OCI-LY7 (cell line): ENCODE measurements at regions not wholly inside any gene's neighbourhood (a gene's known extent, or its start where the extent isn't known, plus 50 kb on each side); places are given as distances from the start of the nearest gene placed in this dataset.

ENCODE experiments used
- BruUV-seq: library from RNA; stranded (reverse); fragments of 400-500 nt; replicated peaks from 2 replicates; lab custom pipeline; 2021; lab: Mats Ljungman, UMichigan
- CTCF ChIA-PET: fragments of 300-600 bp; sonication (Branson Sonifier 250); formaldehyde crosslinking; loops from one replicate; lab custom pipeline; 2022; ENCODE audit warnings: antibody characterized with exemption; ENCODE audit not compliant: unreplicated experiment; lab: Charles Lee
- POLR2A ChIA-PET: fragments of 300-600 bp; sonication (Branson Sonifier 250); formaldehyde crosslinking; loops from one replicate; lab custom pipeline; 2022; ENCODE audit warnings: antibody characterized with exemption; lab: Charles Lee
- DNase-seq: peaks from one replicate; pipeline ENCODE4 v3.0.0-alpha.2; 2015; ENCODE audit warnings: low spot score
- H2AFZ ChIP-seq: fragments of 200-600 bp; sonication (generic), shearing (Covaris generic); 2 replicates; pipeline ENCODE4 v1.6.1; 2014; ENCODE audit warnings: mild to moderate bottlenecking, antibody characterized with exemption, low read length, moderate library complexity
- H3K27ac ChIP-seq: fragments of 200-600 bp; sonication (generic); 2 replicates; pipeline ENCODE4 v1.5.1; 2014; ENCODE audit warnings: mixed run types, low read depth, mild to moderate bottlenecking, moderate library complexity, low read length, inconsistent platforms; ENCODE audit not compliant: poor library complexity, severe bottlenecking
- H3K36me3 ChIP-seq: fragments of 200-600 bp; sonication (generic); 2 replicates; pipeline ENCODE4 v1.6.1; 2014; ENCODE audit warnings: mild to moderate bottlenecking, antibody characterized with exemption, low read length, moderate library complexity, mixed read lengths; ENCODE audit not compliant: insufficient read depth
- H3K4me1 ChIP-seq: fragments of 200-600 bp; sonication (generic); 2 replicates; pipeline ENCODE4 v1.5.1; 2014; ENCODE audit warnings: mild to moderate bottlenecking, low read length; ENCODE audit not compliant: insufficient read depth, poor library complexity, severe bottlenecking
- H3K4me2 ChIP-seq: fragments of 200-600 bp; sonication (generic); 2 replicates; pipeline ENCODE4 v1.6.1; 2014; ENCODE audit warnings: mild to moderate bottlenecking, low read length
- H3K4me3 ChIP-seq: fragments of 200-600 bp; sonication (generic); 2 replicates; pipeline ENCODE4 v1.5.1; 2014; ENCODE audit warnings: mild to moderate bottlenecking, low read depth, low read length; ENCODE audit not compliant: poor library complexity, severe bottlenecking
- H3K79me2 ChIP-seq: fragments of 200-600 bp; sonication (generic); 2 replicates; pipeline ENCODE4 v1.6.1; 2016; ENCODE audit warnings: low read depth, mild to moderate bottlenecking, low read length, moderate library complexity, mixed read lengths; ENCODE audit not compliant: insufficient read depth
- H3K9me2 ChIP-seq: fragments of 200-600 bp; sonication (generic); 2 replicates; pipeline ENCODE4 v1.6.1; 2016; ENCODE audit warnings: mild to moderate bottlenecking, low read length, mixed read lengths; ENCODE audit not compliant: insufficient read depth
- H3K9me3 ChIP-seq: fragments of 200-600 bp; sonication (generic); 2 replicates; pipeline ENCODE4 v1.6.1; 2014; ENCODE audit warnings: mild to moderate bottlenecking, mixed run types, low read length, mixed read lengths
- H4K20me1 ChIP-seq: fragments of 200-600 bp; sonication (generic); 2 replicates; pipeline ENCODE4 v1.6.1; 2014; ENCODE audit warnings: mild to moderate bottlenecking, antibody characterized with exemption, low read length, moderate library complexity, mixed read lengths; ENCODE audit not compliant: insufficient read depth
- CTCF ChIP-seq: fragments of 200-600 bp; sonication (generic); conservative IDR thresholded peaks from 2 replicates; pipeline ENCODE4 v1.5.1; 2014; ENCODE audit warnings: mild to moderate bottlenecking, antibody characterized with exemption, low read length, moderate library complexity, mixed read lengths
- EZH2phosphoT487 ChIP-seq: fragments of 200-600 bp; sonication (generic); IDR thresholded peaks from 2 replicates; pipeline ENCODE4 v1.6.1; 2018; ENCODE audit warnings: low read depth, borderline replicate concordance, mild to moderate bottlenecking, mixed run types, antibody characterized with exemption, low read length, moderate library complexity, mixed read lengths
- intact Hi-C: fragments of 100-400 bp; cut with micrococcal nuclease; formaldehyde crosslinking; loops from one replicate; pipeline ENCODE4 v1.10.0; 2022; ENCODE audit not compliant: unreplicated experiment

GRCh38 chr1:8197493-8198282 lies 120.2 kb upstream of the SLC45A1 start:
- POLR2A ChIA-PET: no interaction called here
- Histone ChIP-seq H3K4me1 (no peaks in the 10 kb centered on the region), H2AFZ (no peak overlapping the region), H3K36me3 (no peaks in the 10 kb centered on the region), H3K9me2 (no peaks in the 10 kb centered on the region), H3K9me3 (no peaks in the 10 kb centered on the region), H3K27ac (no peak overlapping the region), H3K79me2 (no peaks in the 10 kb centered on the region), H3K4me3 (no peak overlapping the region), H3K4me2 (no peak overlapping the region), H4K20me1 (no peaks in the 10 kb centered on the region)
- CTCF ChIA-PET: interaction anchor here (0.5 kb wide), 1 partner anchor 213 kb away, joined by 3 read pairs; no protein-coding TSS in a partner anchor
- BruUV-seq: no TSS peak
- intact Hi-C loops: no loop called here
- DNase-seq: no peak
- TF ChIP-seq EZH2phosphoT487: no peak
- no peak for TF ChIP-seq CTCF

GRCh38 chr1:8194481-8195227 lies 123.3 kb upstream of the SLC45A1 start:
- H3K4me2 ChIP-seq: no peak overlapping the region
- H3K9me2 ChIP-seq: no peaks in the 10 kb centered on the region
- no peak for TF ChIP-seq CTCF
- no peak for DNase-seq
- CTCF ChIA-PET: no interaction called here
- H4K20me1 ChIP-seq: no peaks in the 10 kb centered on the region
- no peaks in the 10 kb centered on the region for H3K36me3 ChIP-seq
- POLR2A ChIA-PET: interaction anchor here (0.5 to 0.6 kb wide), 4 partner anchors 8 to 124 kb away, joined by 3 to 5 read pairs (median 3); no protein-coding TSS in a partner anchor
- H3K4me1 ChIP-seq: no peaks in the 10 kb centered on the region
- no peaks in the 10 kb centered on the region for H3K9me3 ChIP-seq
- no TSS peak for BruUV-seq
- no peaks in the 10 kb centered on the region for H3K79me2 ChIP-seq
- H2AFZ ChIP-seq: no peak overlapping the region
- intact Hi-C loops: no loop called here
- H3K4me3 ChIP-seq: no peak overlapping the region
- no peak overlapping the region for H3K27ac ChIP-seq
